Stimulated activated CD4-positive, alpha-beta T cell treated with anti-CD3 and anti-CD28 coated beads, Interleukin-12 subunit alpha, Interleukin-12 subunit beta, amount 100 ng/mL, for 48 hours (primary cell): ENCODE measurements at regions not wholly inside any gene's neighbourhood (a gene's known extent, or its start where the extent isn't known, plus 50 kb on each side); places are given as distances from the start of the nearest gene placed in this dataset.

Source experiments
- DNase-seq, 3 donors: peaks; one replicate each; pipeline ENCODE4 v3.0.0-alpha.2; 2020; ENCODE audit warnings: low read depth in 2 of 3, low spot score in 1 of 3

DNA sequence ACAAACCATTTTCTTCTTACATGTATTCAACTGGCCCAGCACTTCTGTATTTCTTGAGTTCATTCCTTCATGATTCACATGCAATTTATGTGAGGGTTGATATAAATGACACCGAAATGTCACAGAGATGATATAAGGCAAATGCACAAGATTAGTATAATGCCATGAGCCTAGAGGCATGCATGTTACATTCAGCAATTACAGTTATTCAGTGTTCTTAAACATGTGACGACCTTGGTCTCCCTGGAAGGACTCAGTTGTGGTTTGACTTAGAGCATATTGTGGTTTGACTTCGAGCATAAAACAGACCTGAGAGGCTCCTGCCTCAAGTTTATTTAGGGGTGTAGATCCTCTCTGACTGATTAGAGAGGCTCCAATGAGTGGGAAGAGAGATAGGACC lies 752.1 kb upstream of the POM121L12 start:
- no peak for DNase-seq

- no peak for DNase-seq
Observed at GRCh38 chr7:52273685-52274610, 761.5 kb upstream of the POM121L12 start.

- DNase-seq: no peak
Observed at GRCh38 chr7:52271703-52272102, 763.7 kb upstream of the POM121L12 start.

GRCh38 chr7:52270301-52270700 lies 765.1 kb upstream of the POM121L12 start:
- DNase-seq: no peak

DNA sequence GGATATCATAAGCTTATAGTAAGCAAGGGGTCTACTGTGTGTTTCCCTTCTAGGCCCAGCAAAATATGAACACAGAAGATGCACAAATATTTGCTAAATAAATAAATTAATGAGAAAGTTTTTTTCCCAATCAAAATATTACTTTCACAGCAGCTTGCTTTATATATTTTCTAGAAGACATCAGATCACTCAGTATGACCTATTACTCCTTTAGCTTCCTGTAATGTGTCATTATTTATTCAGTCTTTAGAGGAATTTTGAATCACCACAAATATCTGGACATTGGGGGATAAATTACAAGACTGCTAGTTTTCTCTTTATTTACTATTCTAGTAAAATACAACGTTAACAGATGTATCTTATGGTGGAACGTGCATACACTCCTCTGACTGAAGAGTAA lies 765.8 kb upstream of the POM121L12 start:
- no peak for DNase-seq

GRCh38 chr7:52261057-52261456 lies 774.4 kb upstream of the POM121L12 start:
- no peak for DNase-seq

DNA sequence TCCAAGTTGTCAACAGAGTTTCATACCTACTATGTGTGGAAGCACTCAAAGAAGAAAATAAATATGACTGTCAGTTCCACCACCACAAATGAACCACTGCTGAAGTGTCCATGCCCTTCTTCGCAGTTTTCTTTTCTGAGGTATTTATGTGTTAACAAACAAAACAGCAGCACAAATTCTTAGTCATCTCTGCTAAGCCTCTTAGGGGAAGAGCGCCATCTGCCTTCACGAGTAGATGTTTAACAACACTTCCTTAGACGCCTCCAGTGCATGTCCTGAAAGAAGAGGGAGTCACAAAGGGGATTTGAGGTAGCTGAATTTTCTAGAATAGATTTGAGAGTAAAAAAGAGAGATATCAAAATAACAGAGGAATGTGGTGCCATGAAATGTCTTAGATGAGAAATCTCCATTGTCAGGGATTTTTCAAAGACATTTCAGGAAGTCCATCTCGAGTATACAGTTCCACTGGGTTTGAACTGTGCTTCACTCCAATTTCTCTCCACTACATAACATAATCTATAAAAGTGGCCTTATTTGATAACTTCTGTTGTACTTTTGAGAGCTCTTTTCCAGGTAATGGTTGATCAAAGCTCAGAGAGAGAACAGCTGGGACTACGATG lies 775.3 kb upstream of the POM121L12 start:
- DNase-seq: no peak

DNA sequence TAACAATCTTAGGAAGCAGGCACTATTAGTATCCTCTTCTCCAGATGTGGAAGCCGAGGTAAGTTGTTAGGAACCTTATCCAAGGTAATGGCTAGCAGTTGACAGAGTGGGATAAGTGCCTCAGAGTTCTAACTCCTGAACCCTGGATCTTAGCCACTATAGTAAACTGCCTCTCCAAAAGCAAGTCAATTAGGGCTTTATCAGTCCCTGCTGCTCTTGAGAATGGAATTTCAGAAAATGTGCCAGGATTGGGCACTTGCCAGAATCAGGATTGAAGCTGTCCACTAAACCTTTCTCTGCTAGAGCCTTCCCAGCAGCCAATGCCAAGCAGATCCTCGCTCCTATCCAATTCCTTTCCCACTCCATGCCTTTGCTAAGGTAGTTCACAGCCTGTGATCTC lies 777.5 kb upstream of the POM121L12 start:
- no peak for DNase-seq

DNA sequence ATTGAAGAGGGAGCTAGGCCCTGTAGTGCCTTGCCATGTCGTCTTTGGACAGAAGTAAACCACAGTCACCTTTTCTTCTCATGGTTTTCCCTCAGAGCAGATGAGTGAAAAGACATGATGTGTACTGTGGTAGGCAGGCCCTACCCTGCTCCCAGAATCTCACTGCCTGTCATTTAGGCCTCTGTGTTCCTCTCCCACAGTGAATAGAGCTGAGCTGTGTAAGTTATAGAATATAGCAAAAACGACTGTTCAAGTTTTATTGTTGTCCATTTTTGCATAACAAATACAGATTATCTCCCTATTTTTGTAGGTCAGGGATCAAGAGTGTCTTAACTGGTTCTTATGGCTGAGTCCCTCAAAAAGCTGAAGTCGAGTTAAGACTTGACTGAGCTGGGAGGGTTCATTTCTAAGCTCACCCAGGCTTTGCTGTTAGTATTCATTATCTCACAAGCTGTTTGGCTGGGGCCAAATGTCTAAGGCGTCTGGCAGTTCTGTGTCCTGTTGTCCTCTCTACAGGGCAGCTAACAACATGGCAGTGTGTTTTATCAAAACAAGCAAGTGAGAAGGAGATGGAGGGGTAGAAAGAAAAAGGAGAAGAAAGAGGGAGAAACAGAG lies 780.9 kb upstream of the POM121L12 start:
- DNase-seq: no peak

DNA sequence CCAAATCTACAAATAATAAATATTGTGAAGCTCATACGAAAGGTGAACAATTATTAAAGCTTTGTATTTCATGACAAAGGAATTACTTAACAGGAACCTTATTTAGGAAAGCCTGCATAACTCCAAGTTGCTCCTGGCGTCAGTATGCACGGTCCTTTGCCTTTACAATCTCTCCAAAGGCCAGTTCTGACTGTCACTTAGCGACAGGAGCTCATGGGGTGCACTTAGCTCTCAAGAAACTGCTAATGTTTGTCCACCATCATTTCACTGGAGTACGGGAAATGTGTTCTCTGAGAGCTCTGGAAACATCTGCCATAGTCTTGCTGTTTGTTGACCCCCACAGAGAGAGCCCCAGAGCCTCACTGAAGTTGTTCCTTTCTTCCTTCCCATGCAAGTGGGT lies 781.5 kb upstream of the POM121L12 start:
- no peak for DNase-seq

- DNase-seq: no peak
Observed at GRCh38 chr7:52249741-52250140, 785.7 kb upstream of the POM121L12 start.

- no peak for DNase-seq
Observed at GRCh38 chr7:52247518-52247917, 787.9 kb upstream of the POM121L12 start.

- no peak for DNase-seq
Observed at GRCh38 chr7:52243685-52244084, 791.7 kb upstream of the POM121L12 start.

GRCh38 chr7:52233248-52233647 lies 802.2 kb upstream of the POM121L12 start:
- DNase-seq: no peak

DNA sequence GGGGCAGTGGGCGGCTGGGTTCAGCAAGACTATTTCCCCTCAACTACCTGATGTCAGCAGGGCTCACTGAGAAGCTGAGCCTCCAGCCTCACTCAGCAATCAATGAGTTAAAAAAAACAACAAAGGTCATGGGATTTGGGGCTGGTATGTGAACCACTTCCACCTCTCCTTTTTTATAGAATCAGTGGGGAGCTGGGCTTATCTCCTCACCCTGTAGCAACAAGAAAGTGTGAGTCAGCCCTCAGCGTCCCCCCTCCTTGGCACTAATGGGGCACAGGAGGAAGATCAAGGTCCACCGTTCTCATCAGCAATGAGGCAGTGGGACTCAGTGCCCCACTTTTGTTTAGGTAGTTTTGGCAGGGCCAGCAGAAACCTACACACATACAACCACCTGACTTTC lies 823.5 kb upstream of the POM121L12 start:
- no peak for DNase-seq

- no peak for DNase-seq
Observed at GRCh38 chr7:52209614-52210013, 825.8 kb upstream of the POM121L12 start.

- no peak for DNase-seq
Observed at GRCh38 chr7:52197221-52197620, 838.2 kb upstream of the POM121L12 start.

DNA sequence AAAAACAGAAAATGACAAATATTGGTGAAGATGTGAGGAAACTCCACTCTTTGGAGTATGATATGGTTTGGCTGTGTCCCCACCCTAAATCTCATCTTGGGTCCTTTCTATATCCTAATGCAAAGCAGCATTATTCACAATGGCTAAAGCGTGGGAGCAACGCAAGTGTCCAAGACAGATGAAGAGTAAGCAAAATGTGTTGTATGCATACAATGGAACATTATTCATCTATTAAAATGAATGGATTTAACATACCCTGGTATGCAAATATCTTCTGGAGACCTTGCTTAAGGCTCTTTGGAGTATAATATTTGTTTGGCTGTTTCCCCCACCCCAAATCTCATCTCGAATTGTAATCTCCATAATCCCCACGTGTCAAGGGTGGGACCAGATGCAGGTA lies 839.8 kb upstream of the POM121L12 start:
- DNase-seq: no peak

DNA sequence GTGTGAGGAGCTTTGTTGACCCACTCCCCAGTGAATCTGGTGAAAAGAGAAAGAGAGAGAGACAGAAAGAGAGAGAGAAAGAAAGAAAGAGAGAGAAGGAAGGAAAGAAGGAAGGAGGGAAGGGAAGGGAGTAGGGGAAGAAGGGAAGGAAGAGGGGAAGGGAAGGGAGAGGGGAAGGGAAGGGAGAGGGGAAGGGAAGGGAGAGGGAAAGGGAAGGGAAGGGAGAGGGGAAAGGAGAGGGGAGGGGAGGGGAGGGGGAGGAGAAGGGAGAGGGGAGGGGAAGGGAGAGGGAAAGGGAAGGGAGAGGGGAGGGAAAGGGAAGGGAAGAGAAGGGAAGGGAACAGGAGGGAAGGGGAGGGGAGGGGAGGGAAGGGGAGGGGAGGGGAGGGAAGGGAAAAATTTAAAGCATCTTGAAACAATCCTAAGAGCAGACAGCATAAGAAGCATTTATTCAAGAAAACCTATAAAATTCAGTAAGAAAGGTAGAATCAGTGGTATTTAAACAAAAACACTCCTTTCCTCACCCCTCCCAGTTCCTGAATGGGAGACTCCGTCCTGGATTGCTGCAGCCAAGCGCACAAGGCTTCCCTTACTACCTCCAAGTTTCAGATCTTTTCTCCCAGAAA lies 846.2 kb upstream of the POM121L12 start:
- no peak for DNase-seq

- no peak for DNase-seq
Observed at GRCh38 chr7:52184006-52184703, 851.3 kb upstream of the POM121L12 start.

- DNase-seq: no peak
Observed at GRCh38 chr7:52179934-52180333, 855.5 kb upstream of the POM121L12 start.
